HCT116 (cell line): ENCODE measurements at regions not wholly inside any gene's neighbourhood (a gene's known extent, or its start where the extent isn't known, plus 50 kb on each side); places are given as distances from the start of the nearest gene placed in this dataset.

Experiments used
- ATAC-seq: fragments of 200-7000 bp; cut with Tn5 transposase; 2 replicates; pipeline ENCODE4 v1.9.1; 2020; ENCODE audit warnings: mild to moderate bottlenecking, moderate library complexity
- BruUV-seq: library from RNA; stranded (reverse); fragments of 400-500 nt; replicated peaks from 2 replicates; lab custom pipeline; 2021; lab: Mats Ljungman, UMichigan
- CTCF ChIA-PET: fragments of 300-600 bp; sonication (Branson Sonifier 250); formaldehyde crosslinking; loops from one replicate; lab custom pipeline; 2021; ENCODE audit warnings: antibody characterized with exemption; lab: Charles Lee
- POLR2A ChIA-PET: fragments of 300-600, 350-600 bp; sonication (Branson Sonifier 250); formaldehyde crosslinking; loops from one replicate; lab custom pipeline; 2021; ENCODE audit warnings: antibody characterized with exemption; lab: Charles Lee
- RAD21 ChIA-PET, 2 experiments: fragments of 300-600 bp; sonication (Branson Sonifier 250); formaldehyde crosslinking; loops; one replicate each; lab custom pipeline; 2023; ENCODE audit warnings: low total read pairs in 2 of 2; ENCODE audit not compliant: uncharacterized antibody in 2 of 2, unreplicated experiment in 2 of 2, low non-redundant PET in 1 of 2; lab: Charles Lee
- DNase-seq: peaks from one replicate; pipeline ENCODE4 v3.0.0-alpha.2; 2010; ENCODE audit warnings: low read depth, low spot score
- H2AFZ ChIP-seq: fragments of 200-600 bp; shearing (Covaris generic), sonication (generic); 2 replicates; pipeline ENCODE4 v1.6.1; 2017; ENCODE audit warnings: low read depth, mixed run types, mixed read lengths, antibody characterized with exemption, low read length; ENCODE audit not compliant: poor library complexity, severe bottlenecking
- H3K27ac ChIP-seq: 2 replicates; pipeline ENCODE4 v1.5.1; 2012; ENCODE audit warnings: low read depth, low read length
- H3K27me3 ChIP-seq: fragments of 200-600 bp; sonication (generic); 2 replicates; pipeline ENCODE4 v1.6.1; 2016; ENCODE audit warnings: mixed run types, low read length, mixed read lengths; ENCODE audit not compliant: insufficient read depth
- H3K36me3 ChIP-seq, 2 experiments: fragments of 200-500 bp in 1 of 2; fragments of 200-600 bp in 1 of 2; sonication (Bioruptor generic) in 1 of 2; sonication (generic) in 1 of 2; 2 replicates each; pipeline versions ENCODE4 v1.5.1 to v1.6.1; 2014 to 2016; ENCODE audit warnings: low read length in 2 of 2, inconsistent platforms in 1 of 2, mixed read lengths in 1 of 2, mixed run types in 1 of 2; ENCODE audit not compliant: insufficient read depth in 2 of 2, control insufficient read depth in 1 of 2
- H3K4me1 ChIP-seq, 2 experiments: fragments of 200-600 bp in 1 of 2; sonication (generic) in 1 of 2; 2 replicates each; pipeline versions ENCODE4 v1.5.1 to v1.6.1; 2012 to 2017; ENCODE audit warnings: low read length in 2 of 2, inconsistent platforms in 1 of 2, mild to moderate bottlenecking in 1 of 2, mixed read lengths in 1 of 2, mixed run types in 1 of 2, moderate library complexity in 1 of 2; ENCODE audit not compliant: insufficient read depth in 2 of 2, control insufficient read depth in 1 of 2
- H3K4me2 ChIP-seq: fragments of 200-600 bp; sonication (generic); 2 replicates; pipeline ENCODE4 v1.6.1; 2017; ENCODE audit warnings: mixed run types, low read length, mixed read lengths
- H3K4me3 ChIP-seq, 2 experiments: fragments of 200-600 bp in 1 of 2; sonication (generic) in 1 of 2; replicated peaks in 1 of 2; 2 replicates each; pipeline ENCODE4 v1.5.1; 2011 to 2016; ENCODE audit warnings: low read length in 2 of 2, control low read depth in 1 of 2, low read depth in 1 of 2, mild to moderate bottlenecking in 1 of 2, mixed read lengths in 1 of 2, mixed run types in 1 of 2
- H3K79me2 ChIP-seq: fragments of 200-600 bp; sonication (generic); 2 replicates; pipeline ENCODE4 v1.6.1; 2017; ENCODE audit warnings: mild to moderate bottlenecking, mixed run types, low read length, moderate library complexity, mixed read lengths; ENCODE audit not compliant: insufficient read depth
- H3K9ac ChIP-seq: fragments of 200-600 bp; sonication (generic); 2 replicates; pipeline ENCODE4 v1.6.1; 2016; ENCODE audit warnings: low read length, mixed read lengths
- H3K9me2 ChIP-seq: fragments of 200-600 bp; sonication (generic), shearing (Covaris generic); 2 replicates; pipeline ENCODE4 v1.6.1; 2017; ENCODE audit warnings: mixed run types, mild to moderate bottlenecking, moderate library complexity; ENCODE audit not compliant: insufficient read depth
- H3K9me3 ChIP-seq, 2 experiments: fragments of 200-500 bp in 1 of 2; fragments of 200-600 bp in 1 of 2; sonication (Bioruptor generic) in 1 of 2; sonication (generic) in 1 of 2; 2 replicates each; pipeline ENCODE4 v1.6.1; 2014 to 2017; ENCODE audit warnings: low read length in 2 of 2, mixed read lengths in 2 of 2, inconsistent platforms in 1 of 2, low read depth in 1 of 2, mild to moderate bottlenecking in 1 of 2, mixed run types in 1 of 2, moderate library complexity in 1 of 2; ENCODE audit not compliant: control insufficient read depth in 1 of 2, insufficient read depth in 1 of 2
- H4K20me1 ChIP-seq: fragments of 200-600 bp; sonication (generic), shearing (Covaris generic); 2 replicates; pipeline ENCODE4 v1.6.1; 2017; ENCODE audit warnings: mixed run types, mild to moderate bottlenecking, moderate library complexity; ENCODE audit not compliant: insufficient read depth
- CBX3 ChIP-seq: IDR thresholded peaks from 2 replicates; pipeline ENCODE4 v1.6.1; 2012; ENCODE audit warnings: low read depth
- CEBPB ChIP-seq: IDR thresholded peaks from 2 replicates; pipeline ENCODE4 v1.6.1; 2012; ENCODE audit warnings: low read depth
- EZH2phosphoT487 ChIP-seq: fragments of 200-600 bp; IDR thresholded peaks from 2 replicates; pipeline ENCODE4 v1.6.1; 2018; ENCODE audit warnings: antibody characterized with exemption, borderline replicate concordance
- FOSL1 ChIP-seq: IDR thresholded peaks from 2 replicates; pipeline ENCODE4 v1.6.1; 2012; ENCODE audit warnings: low read depth
- POLR2A ChIP-seq: IDR thresholded peaks from 2 replicates; pipeline ENCODE4 v1.7.0; 2011; ENCODE audit warnings: borderline replicate concordance; ENCODE audit not compliant: insufficient read depth, insufficient read length; ENCODE audit errors: extremely low read depth
- POLR2AphosphoS5 ChIP-seq: IDR thresholded peaks from 2 replicates; pipeline ENCODE4 v1.6.1; 2011; ENCODE audit warnings: mild to moderate bottlenecking, low read depth, low read length, moderate library complexity
- RAD21 ChIP-seq: IDR thresholded peaks from 2 replicates; pipeline ENCODE4 v1.6.1; 2012; ENCODE audit warnings: low read depth, mild to moderate bottlenecking
- SIN3A ChIP-seq: IDR thresholded peaks from 2 replicates; pipeline ENCODE4 v1.6.1; 2012; ENCODE audit warnings: low read depth
- SP1 ChIP-seq: IDR thresholded peaks from 2 replicates; pipeline ENCODE4 v1.6.1; 2012; ENCODE audit warnings: low read depth
- SRF ChIP-seq: IDR thresholded peaks from 2 replicates; pipeline ENCODE4 v1.6.1; 2012; ENCODE audit warnings: low read depth
- TCF7L2 ChIP-seq: IDR thresholded peaks from 2 replicates; pipeline ENCODE4 v1.7.0; 2011; ENCODE audit warnings: borderline replicate concordance, inconsistent platforms; ENCODE audit not compliant: insufficient read depth, insufficient read length; ENCODE audit errors: extremely low read depth
- ZNF274 ChIP-seq: fragments of 200-500 bp; sonication (Bioruptor generic); IDR thresholded peaks from 2 replicates; pipeline ENCODE4 v1.6.1; 2014; ENCODE audit warnings: mild to moderate bottlenecking, low read depth, low read length, inconsistent platforms
- intact Hi-C: fragments of 100-400 bp; cut with micrococcal nuclease; formaldehyde crosslinking; loops from 2 replicates; pipeline ENCODE4 v1.10.0; 2022
- TF ChIP-seq, protein P1 (sequence below): IDR thresholded peaks from 2 replicates; pipeline ENCODE4 v1.6.1; 2011; ENCODE audit warnings: mild to moderate bottlenecking, low read length, moderate library complexity; ENCODE audit not compliant: insufficient replicate concordance; ENCODE audit errors: extremely low read depth

DNA sequence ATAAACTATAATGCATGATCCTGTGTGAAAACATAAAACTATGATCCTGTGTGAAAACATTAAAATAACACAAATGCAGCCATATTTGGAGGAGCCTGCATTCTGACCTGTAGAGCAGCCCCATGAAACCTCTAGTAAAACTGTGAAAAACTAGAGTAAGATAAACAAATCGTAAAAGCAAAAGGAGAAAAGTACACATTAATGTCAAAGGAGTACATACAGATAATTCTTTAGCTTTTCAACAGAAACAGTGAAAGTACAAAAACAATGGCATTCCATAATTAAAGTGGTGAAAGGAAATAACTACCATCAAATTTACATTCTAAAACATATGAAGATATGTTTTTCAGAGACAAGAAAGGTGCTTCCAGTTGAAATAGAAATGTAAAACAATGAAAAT is 1267.2 kb downstream of the SLITRK1 start:
- H3K4me1 ChIP-seq: no peaks in the 10 kb centered on the region
- H3K27ac ChIP-seq: no peak overlapping the region
- ATAC-seq (no peak), DNase-seq (no peak)
- H3K27me3 ChIP-seq: no peaks in the 10 kb centered on the region
- no peak overlapping the region for H3K4me3 ChIP-seq
- H3K79me2 ChIP-seq: no peaks in the 10 kb centered on the region
- no TSS peak for BruUV-seq
- H3K9ac ChIP-seq: no peak overlapping the region
- POLR2A ChIA-PET: no interaction called here
- H2AFZ ChIP-seq: no peak overlapping the region
- H3K36me3 ChIP-seq: no peaks in the 10 kb centered on the region
- no peaks in the 10 kb centered on the region for H4K20me1 ChIP-seq
- no peaks in the 10 kb centered on the region; a peak in 2 of 4 replicates for H3K9me3 ChIP-seq
- H3K9me2 ChIP-seq: no peaks in the 10 kb centered on the region
- CTCF ChIA-PET: no interaction called here
- no peak for TF ChIP-seq SP1
- TF ChIP-seq POLR2AphosphoS5: no peak
- no peak for TF ChIP-seq TCF7L2
- TF ChIP-seq RAD21: no peak
- no peak for TF ChIP-seq EZH2phosphoT487
- TF ChIP-seq CBX3: no peak
- TF ChIP-seq SIN3A: no peak
- no peak for TF ChIP-seq FOSL1
- no peak for TF ChIP-seq SRF
- TF ChIP-seq CEBPB: no peak
- TF ChIP-seq ZNF274: no peak
- TF ChIP-seq, all 23 proteins: peak for 0
- intact Hi-C loops: no loop called here
- RAD21 ChIA-PET: no interaction called here
- H3K4me2 ChIP-seq: no peak overlapping the region

DNA sequence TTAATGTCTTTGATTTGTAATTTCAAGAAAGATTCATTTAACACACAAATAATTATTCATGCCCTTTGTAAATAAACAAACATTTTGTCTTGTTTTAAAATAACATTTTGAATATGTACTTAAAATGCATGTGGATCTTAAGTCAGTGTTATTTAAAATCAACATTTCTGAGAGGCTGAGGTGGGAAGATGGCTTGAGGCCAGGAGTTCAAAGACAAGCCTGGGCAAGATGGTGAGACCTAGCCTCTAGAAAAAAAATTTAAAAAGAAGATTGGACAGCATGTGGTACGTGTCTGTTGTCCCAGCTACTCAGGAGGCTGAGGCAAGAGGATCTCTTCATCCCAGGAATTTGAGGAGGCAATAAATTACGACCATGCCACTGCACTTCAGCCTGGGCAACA is 1268.2 kb downstream of the SLITRK1 start:
- TF ChIP-seq POLR2A: no peak
- no peak for TF ChIP-seq ZNF274
- TF ChIP-seq, protein P1, sequence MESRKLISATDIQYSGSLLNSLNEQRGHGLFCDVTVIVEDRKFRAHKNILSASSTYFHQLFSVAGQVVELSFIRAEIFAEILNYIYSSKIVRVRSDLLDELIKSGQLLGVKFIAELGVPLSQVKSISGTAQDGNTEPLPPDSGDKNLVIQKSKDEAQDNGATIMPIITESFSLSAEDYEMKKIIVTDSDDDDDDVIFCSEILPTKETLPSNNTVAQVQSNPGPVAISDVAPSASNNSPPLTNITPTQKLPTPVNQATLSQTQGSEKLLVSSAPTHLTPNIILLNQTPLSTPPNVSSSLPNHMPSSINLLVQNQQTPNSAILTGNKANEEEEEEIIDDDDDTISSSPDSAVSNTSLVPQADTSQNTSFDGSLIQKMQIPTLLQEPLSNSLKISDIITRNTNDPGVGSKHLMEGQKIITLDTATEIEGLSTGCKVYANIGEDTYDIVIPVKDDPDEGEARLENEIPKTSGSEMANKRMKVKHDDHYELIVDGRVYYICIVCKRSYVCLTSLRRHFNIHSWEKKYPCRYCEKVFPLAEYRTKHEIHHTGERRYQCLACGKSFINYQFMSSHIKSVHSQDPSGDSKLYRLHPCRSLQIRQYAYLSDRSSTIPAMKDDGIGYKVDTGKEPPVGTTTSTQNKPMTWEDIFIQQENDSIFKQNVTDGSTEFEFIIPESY: no peak
- ATAC-seq: no peak
- ChIA-PET CTCF (no interaction called here), POLR2A (no interaction called here), RAD21 (no interaction called here)
- H4K20me1 ChIP-seq: no peaks in the 10 kb centered on the region
- no peak overlapping the region for H3K4me3 ChIP-seq
- no peak for DNase-seq
- no peaks in the 10 kb centered on the region for H3K27me3 ChIP-seq
- BruUV-seq: no TSS peak
- H3K9me3 ChIP-seq: peaks cover 0 to 5% of the 10 kb centered on the region in 2 experiments; a peak in 2 of 4 replicates
- intact Hi-C loops: no loop called here
- no peak overlapping the region for H3K27ac ChIP-seq
- H2AFZ ChIP-seq: peak overlapping the region; percentile 1
- H3K9ac ChIP-seq: no peak overlapping the region
- H3K4me1 ChIP-seq: no peaks in the 10 kb centered on the region
- H3K79me2 ChIP-seq: no peaks in the 10 kb centered on the region
- H3K36me3 ChIP-seq: no peaks in the 10 kb centered on the region
- no peak overlapping the region for H3K4me2 ChIP-seq
- no peaks in the 10 kb centered on the region for H3K9me2 ChIP-seq
